AG09319 (cell line): ENCODE measurements at regions not wholly inside any gene's neighbourhood (a gene's known extent, or its start where the extent isn't known, plus 50 kb on each side); places are given as distances from the start of the nearest gene placed in this dataset.

Source experiments
- DNase-seq: peaks from one replicate; pipeline ENCODE4 v3.0.0-alpha.2; 2010; ENCODE audit warnings: low read depth; ENCODE audit errors: extremely low read depth
- TF ChIP-seq, protein P1 (sequence below): IDR thresholded peaks from 2 replicates; pipeline ENCODE4 v1.5.1; 2011; ENCODE audit warnings: low read depth, mild to moderate bottlenecking, inconsistent platforms, low read length, moderate library complexity

GRCh38 chr7:20267482-20267881, 50.3 kb upstream of the MACC1 start:
- no peak for DNase-seq

DNA sequence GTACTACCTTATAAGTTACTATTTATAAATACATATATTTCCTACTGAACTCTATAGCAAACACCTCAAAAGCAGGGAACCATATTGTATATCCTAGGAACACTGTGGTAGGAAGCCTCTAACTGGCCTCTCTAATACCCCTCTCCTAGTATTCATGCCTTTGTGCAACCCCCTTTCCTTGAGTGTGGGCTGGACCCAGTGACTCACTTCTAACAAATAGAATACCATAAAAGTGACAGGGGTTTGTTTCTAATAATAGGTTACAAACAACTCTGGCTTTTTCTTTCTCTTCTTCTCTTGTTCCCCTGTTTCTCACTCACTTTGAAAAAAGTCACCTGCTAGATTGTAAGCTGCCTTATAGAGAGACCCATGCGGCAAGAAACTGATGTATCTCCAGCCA, 51.6 kb upstream of the MACC1 start:
- TF ChIP-seq, protein P1, sequence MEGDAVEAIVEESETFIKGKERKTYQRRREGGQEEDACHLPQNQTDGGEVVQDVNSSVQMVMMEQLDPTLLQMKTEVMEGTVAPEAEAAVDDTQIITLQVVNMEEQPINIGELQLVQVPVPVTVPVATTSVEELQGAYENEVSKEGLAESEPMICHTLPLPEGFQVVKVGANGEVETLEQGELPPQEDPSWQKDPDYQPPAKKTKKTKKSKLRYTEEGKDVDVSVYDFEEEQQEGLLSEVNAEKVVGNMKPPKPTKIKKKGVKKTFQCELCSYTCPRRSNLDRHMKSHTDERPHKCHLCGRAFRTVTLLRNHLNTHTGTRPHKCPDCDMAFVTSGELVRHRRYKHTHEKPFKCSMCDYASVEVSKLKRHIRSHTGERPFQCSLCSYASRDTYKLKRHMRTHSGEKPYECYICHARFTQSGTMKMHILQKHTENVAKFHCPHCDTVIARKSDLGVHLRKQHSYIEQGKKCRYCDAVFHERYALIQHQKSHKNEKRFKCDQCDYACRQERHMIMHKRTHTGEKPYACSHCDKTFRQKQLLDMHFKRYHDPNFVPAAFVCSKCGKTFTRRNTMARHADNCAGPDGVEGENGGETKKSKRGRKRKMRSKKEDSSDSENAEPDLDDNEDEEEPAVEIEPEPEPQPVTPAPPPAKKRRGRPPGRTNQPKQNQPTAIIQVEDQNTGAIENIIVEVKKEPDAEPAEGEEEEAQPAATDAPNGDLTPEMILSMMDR: no peak
- no peak for DNase-seq

More at GRCh38 chr7:20267482-20267881, 50.3 kb upstream of the MACC1 start:
- TF ChIP-seq, protein P1: no peak

DNA sequence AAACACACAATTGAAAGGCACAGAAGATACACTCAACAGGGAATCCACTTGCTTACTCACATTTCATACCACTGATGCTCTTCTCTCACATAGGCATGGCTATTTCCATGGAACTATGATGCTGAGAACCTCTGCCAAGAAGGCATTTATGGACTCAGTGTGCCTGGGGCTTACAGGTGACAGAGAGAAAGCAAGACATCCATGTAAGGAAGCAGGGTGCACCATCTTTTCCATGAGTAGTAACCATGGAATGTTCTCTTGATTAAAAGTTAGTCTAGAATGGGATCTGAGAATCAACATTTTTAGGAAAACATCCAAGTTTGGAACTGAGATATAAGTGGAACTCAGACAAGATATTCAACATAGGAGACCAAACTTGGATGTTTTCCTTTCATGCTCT, 52.5 kb upstream of the MACC1 start:
- DNase-seq: no peak

DNA sequence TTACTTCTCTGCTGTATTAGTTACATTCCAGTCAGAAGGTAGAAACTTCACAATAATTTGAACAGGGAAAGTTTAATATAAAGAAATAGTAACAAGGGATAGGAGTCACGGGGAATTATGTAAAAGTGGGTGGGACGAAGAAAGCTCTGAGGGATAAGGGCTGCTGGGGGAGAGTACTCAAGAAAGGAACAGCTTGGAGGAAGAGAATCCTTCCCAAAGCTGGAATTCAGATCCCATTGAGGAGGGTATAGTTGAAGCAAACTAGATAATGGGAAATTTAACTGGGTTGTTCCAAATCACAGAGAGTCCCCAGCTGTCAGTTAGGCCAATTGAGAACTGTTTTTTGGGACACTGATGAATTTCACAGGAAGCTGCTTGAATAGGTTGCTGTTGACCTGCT, 53.2 kb upstream of the MACC1 start:
- DNase-seq: no peak
- TF ChIP-seq, protein P1: no peak

More for the DNA sequence above, 52.5 kb upstream of the MACC1 start:
- TF ChIP-seq, protein P1: no peak

GRCh38 chr7:20270867-20271266, 53.7 kb upstream of the MACC1 start:
- TF ChIP-seq, protein P1: no peak
- DNase-seq: no peak

DNA sequence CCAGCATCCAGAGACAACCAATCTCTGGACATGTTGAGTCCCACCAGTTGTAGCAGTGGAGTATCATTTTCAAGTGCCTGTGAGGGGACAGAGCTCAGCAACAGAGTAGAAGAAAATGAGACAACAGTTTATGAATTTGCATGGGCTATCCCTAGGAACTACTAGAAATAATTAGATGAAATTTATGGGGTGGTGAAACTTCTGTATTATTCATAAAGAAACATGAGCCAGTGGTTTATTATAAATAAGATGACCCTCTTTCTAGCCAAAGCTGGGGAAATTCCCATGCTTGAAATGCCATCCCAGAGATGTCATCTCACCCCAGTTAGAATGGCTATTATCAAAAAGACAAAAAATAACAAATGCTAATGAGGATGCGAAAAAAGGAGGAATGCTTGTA, 55.1 kb upstream of the ITGB8 start:
- no peak for DNase-seq
- TF ChIP-seq, protein P1: no peak

DNA sequence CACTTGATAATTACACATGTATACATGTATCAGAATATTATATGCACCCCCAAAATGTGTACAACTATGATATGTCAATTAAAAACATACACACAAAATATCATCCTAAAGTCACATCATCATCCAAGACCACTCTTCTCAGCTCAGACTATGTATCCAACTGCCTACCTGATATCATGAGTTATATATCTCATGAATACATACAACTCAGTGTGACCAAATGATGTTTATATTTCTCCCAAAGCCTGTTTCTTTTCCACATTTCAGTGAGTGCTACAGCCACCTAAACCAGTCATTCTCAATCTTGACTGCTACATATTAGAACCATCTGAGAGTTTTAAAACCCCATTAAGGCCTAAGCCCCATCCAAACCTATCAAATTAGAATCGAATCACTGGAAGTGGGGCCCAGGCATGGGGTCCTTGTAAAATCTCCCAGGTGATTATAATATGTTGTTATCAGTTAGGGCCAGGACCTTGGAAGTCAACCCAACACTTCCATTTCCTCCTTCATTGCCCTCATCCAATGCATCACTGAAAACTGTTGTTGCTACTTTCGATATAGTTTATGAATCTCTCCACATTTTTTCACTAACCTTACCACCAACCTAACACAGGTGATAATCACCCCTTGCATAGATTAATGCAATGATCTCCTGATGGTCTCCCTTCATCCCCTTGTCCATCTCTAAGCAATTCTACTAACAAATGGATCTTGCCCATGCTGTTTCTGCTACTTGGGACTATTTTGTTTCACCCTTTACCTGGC, 53.8 kb upstream of the ITGB8 start:
- DNase-seq: no peak
- TF ChIP-seq, protein P1: no peak
